AG04450 (cell line): ENCODE measurements at regions not wholly inside any gene's neighbourhood (a gene's known extent, or its start where the extent isn't known, plus 50 kb on each side); places are given as distances from the start of the nearest gene placed in this dataset.

Source experiments
- CTCF ChIA-PET: fragments of 300-600, 350-600 bp; formaldehyde crosslinking; extraction: SDS; loops from one replicate; lab custom pipeline; 2022; ENCODE audit warnings: antibody characterized with exemption, inconsistent platforms; lab: Charles Lee
- POLR2A ChIA-PET: fragments of 350-600 bp; formaldehyde crosslinking; extraction: SDS; loops from one replicate; lab custom pipeline; 2021; ENCODE audit warnings: antibody characterized with exemption, inconsistent platforms; lab: Yijun Ruan, JAX
- DNase-seq: peaks from one replicate; pipeline ENCODE4 v3.0.0-alpha.2; 2011; ENCODE audit warnings: low read depth, low spot score
- H3K27ac ChIP-seq: one replicate; pipeline ENCODE4 v1.5.1; 2012; ENCODE audit warnings: low read depth, low read length, control low read depth
- H3K27me3 ChIP-seq: one replicate; pipeline ENCODE4 v1.6.0; 2012; ENCODE audit warnings: low read length; ENCODE audit not compliant: control insufficient read depth, insufficient read depth
- H3K4me3 ChIP-seq: 2 replicates; pipeline ENCODE4 v1.5.1; 2011; ENCODE audit warnings: mild to moderate bottlenecking, low read depth, low read length, control low read depth
- H3K9me3 ChIP-seq: 2 replicates; pipeline ENCODE4 v1.5.1; 2012; ENCODE audit warnings: low read length; ENCODE audit not compliant: control insufficient read depth, insufficient read depth
- TF ChIP-seq, protein P1 (sequence below): IDR thresholded peaks from 2 replicates; pipeline ENCODE4 v1.5.1; 2011; ENCODE audit warnings: low read depth, low read length, control low read depth, inconsistent platforms

DNA sequence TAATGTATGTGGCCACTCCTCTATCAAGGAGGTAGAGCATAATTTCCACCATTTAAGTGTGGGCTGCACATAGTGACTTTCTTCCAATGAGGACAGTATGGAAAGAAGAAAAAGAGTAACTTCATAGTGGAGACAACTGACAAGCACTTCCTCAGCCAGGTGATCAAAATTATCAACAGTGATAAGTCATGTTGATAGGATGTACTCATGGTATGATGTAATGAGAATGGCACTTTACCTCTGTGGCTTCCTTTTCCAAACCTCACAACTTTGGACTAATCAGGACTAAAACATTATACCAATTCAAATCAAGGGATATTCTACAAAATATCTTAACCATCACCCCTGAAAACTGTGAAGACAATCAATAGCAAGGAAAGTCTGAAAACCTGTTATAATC is 302.3 kb upstream of the CITED2 start:
- H3K4me3 ChIP-seq: no peak overlapping the region
- CTCF ChIA-PET: no interaction called here
- DNase-seq: no peak
- H3K9me3 ChIP-seq: no peaks in the 10 kb centered on the region
- TF ChIP-seq, protein P1, sequence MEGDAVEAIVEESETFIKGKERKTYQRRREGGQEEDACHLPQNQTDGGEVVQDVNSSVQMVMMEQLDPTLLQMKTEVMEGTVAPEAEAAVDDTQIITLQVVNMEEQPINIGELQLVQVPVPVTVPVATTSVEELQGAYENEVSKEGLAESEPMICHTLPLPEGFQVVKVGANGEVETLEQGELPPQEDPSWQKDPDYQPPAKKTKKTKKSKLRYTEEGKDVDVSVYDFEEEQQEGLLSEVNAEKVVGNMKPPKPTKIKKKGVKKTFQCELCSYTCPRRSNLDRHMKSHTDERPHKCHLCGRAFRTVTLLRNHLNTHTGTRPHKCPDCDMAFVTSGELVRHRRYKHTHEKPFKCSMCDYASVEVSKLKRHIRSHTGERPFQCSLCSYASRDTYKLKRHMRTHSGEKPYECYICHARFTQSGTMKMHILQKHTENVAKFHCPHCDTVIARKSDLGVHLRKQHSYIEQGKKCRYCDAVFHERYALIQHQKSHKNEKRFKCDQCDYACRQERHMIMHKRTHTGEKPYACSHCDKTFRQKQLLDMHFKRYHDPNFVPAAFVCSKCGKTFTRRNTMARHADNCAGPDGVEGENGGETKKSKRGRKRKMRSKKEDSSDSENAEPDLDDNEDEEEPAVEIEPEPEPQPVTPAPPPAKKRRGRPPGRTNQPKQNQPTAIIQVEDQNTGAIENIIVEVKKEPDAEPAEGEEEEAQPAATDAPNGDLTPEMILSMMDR: no peak
- POLR2A ChIA-PET: no interaction called here
- no peaks in the 10 kb centered on the region for H3K27me3 ChIP-seq
- no peak overlapping the region for H3K27ac ChIP-seq

DNA sequence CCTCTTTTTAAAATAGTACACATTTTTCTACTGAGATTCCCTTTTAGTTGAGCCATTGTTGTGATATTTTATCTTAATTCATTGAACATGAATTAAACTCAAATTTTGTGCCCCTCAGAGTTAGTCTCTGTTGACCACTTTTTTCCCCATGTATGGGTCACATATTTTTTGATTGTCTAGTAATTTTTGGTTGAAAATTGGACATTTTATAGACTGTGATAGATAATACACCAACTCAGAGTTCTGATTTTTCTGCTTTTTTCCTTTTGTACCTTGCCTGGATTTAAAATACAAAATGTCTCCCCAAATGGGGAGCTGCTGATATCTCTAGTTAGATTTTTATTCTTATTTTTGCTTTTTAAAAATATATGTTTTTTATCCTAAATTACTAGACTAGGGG is 291.8 kb upstream of the CITED2 start:
- TF ChIP-seq, protein P1: no peak
- peaks cover 4% of the 10 kb centered on the region; the same call in 1 of the 2 replicates for H3K9me3 ChIP-seq
- H3K4me3 ChIP-seq: no peak overlapping the region
- no peak for DNase-seq
- CTCF ChIA-PET: no interaction called here
- H3K27ac ChIP-seq: no peak overlapping the region
- H3K27me3 ChIP-seq: no peaks in the 10 kb centered on the region
- POLR2A ChIA-PET: no interaction called here

DNA sequence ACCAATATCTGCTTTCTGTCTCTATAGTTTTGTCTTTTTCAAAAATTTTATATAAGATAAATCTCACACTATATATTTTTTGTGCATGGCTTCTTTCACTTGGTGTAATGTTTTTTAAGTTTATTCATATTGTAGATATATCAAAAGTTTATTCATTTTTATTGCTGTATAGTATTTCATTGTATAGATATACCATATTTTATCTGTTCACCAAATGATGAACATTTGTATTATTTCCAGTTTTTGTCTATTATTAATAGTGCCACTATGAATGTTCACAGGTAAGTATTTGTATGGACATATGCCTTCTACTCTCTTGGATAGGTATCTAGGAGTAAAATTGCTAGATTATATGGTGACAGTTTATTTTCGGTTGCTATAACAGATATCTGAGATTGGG is 289.5 kb upstream of the CITED2 start:
- ChIA-PET CTCF (no interaction called here), POLR2A (no interaction called here)
- Histone ChIP-seq H3K4me3 (no peak overlapping the region), H3K27me3 (no peaks in the 10 kb centered on the region), H3K9me3 (peaks cover 4% of the 10 kb centered on the region; the same call in 1 of the 2 replicates), H3K27ac (no peak overlapping the region)
- no peak for DNase-seq
- TF ChIP-seq, protein P1: no peak

DNA sequence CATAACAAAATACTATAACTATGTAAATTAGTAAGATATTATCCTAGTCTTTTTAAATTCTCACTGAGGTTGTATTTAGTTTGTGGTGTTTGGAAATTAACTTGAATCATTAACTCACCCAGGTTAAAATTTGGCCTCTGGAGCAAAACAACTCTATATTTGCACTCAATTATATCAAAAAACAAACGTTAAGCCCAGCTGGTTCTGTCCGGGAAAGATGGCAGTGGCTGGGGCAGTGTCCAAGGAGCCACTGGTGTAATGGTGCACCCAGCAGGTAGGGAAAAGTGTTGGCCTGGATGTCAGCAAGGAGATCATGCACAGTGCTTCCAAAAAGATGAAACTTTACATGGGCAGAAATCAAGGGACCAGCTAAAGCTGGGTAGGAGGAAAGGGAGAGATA is 285.3 kb upstream of the CITED2 start:
- H3K27ac ChIP-seq: no peak overlapping the region
- no peaks in the 10 kb centered on the region for H3K27me3 ChIP-seq
- TF ChIP-seq, protein P1: no peak
- DNase-seq: no peak
- ChIA-PET POLR2A (no interaction called here), CTCF (interaction anchor here (0.5 kb wide), 1 partner anchor 20 kb away, joined by 3 read pairs; no protein-coding TSS in a partner anchor)
- H3K9me3 ChIP-seq: peaks cover 4% of the 10 kb centered on the region; the same call in 1 of the 2 replicates
- H3K4me3 ChIP-seq: no peak overlapping the region

DNA sequence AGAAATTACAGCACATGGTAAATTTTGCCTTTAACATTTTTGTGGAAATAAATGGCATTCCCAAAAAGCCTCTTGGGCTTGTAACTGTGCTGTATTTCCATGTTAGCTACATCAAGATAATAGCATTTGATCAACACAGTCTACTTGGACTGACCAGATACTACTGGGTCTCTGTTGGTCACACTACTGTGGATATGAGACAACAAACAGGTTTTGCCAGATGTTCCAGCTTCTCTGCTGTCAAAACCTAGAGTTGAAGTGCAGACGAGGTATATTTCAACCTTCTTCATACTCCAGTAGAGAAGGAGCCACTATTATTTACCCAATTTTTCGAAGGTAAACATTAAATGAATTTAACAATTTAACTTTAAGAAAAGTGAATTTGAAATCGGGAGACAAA is 284.7 kb upstream of the CITED2 start:
- TF ChIP-seq, protein P1: no peak
- Histone ChIP-seq H3K27ac (no peak overlapping the region), H3K9me3 (peaks cover 4% of the 10 kb centered on the region; the same call in 1 of the 2 replicates), H3K27me3 (no peaks in the 10 kb centered on the region), H3K4me3 (no peak overlapping the region)
- ChIA-PET CTCF (no interaction called here), POLR2A (no interaction called here)
- DNase-seq: no peak
